ENCODE measurements at regions not wholly inside any gene's neighbourhood (a gene's known extent, or its start where the extent isn't known, plus 50 kb on each side); places are given as distances from the start of the nearest gene placed in this dataset.
"Not testable (repeated sequence)": the region's sequence is repeated elsewhere in the genome, so short reads cannot be mapped to it uniquely, and the experiment has no call there.

DNA sequence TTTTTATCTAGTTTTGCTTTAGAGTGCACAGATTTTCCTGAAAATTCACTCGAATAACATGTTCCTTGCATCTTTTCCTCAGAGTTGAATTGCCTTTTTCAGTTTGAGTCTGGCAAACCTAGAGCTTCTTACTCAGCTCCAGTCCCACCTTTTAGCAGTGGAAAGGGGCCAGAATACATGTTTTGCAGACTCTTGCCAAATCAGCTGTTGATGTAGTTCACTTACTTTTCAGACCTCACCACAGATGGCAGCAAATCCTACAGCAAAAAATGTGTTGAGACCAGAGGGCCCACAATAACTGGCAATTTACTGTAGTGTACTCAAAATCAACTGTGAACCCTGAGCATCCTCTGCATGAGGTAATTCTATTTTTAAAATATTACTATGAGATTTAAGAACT is 545.2 kb upstream of the ACO1 start:
- no peak for DNase-seq

DNA sequence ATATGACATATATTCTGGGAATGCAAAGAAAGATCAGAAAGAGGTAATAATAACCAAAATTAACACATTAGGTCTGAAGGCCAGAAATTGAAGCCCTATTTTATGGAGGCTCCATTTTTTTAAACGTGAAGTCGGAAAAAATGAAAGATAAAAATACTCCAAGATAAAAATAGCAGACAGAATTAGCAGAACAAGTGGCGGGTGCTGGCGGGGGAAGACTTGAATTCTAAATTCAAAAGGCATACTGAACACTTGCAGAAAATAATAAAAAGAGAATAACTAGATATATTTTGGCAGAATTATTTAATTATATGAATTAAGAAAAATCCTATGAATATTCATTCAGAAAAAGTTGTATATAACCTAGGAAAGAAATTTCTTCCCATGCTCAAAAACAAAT is 543.7 kb upstream of the ACO1 start:
- no peak for DNase-seq

DNA sequence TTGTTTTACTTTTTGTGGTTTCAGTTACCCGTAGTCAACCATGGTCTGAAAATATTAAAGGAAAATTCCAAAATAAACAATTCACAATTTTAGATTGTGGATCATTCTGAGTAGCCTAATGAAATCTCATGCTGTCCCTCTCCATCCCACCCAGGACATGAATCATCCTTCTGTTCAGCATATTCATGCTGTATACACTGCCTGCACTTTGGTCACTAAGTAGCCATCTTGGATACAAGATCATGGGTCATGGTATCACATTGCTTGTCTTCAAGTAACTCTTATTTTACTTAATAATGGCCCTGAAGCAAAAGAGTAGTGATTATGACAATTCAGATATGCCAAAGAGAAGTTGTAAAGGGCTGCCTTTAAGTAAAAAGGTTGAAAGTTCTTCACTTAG is 536.5 kb upstream of the ACO1 start:
- DNase-seq, result no peak

DNA sequence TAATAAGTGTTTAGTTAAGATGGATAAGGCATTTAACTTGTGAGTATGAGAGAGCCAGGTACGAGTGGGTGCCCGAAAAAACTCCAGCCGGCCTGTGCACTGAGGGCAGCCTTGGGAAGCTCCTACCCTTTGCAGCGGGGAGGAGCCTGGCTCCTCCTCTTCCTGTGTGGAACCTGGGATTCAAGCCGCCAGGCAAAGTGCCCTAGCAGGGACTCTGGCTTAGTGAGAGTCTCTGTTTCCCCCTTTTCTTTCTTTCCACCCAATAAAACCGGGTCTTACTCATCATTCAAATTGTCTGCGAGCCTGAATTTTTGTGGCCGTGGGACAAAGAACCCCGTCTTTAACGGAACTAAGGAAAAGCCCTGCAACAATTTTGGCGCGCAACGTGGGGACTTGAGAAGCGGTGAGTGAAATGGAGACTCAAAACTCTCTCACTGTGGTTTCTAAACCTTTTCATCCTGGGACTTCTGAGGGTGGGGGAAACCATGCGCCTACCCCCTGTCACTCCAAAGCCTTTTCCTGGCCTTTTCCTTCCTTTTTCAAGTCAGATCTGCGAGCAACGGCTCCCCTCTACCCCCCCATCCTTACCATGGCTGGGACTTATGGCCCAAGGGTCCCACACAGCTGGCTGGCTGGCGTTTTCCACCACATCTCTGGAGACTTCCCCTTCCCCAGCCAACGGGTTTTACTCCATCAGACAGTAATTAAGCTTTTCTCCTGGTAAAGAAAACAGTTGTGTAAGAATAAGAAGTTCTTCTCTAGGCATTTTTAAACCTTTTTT is 535.7 kb upstream of the ACO1 start:
- DNase-seq, result no peak

DNA sequence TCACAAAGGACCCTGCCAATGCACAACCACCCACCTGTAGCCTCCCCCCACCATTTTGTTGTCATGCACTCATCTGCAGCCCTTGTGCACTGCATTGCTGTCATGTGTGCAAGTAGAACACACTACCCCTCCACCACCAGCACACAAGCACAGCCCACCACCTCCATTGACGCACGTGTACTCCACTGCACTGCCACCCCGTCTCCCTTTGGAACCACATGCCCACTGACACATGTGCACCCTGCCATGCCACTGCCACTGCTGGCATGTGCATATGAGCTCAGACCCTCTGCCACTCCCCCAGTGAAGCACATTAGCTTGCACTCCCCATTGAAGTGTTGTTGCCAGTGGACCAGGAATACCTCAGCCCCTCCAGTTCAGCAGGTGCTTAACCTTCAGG is 530.3 kb upstream of the ACO1 start:
- no peak for DNase-seq

DNA sequence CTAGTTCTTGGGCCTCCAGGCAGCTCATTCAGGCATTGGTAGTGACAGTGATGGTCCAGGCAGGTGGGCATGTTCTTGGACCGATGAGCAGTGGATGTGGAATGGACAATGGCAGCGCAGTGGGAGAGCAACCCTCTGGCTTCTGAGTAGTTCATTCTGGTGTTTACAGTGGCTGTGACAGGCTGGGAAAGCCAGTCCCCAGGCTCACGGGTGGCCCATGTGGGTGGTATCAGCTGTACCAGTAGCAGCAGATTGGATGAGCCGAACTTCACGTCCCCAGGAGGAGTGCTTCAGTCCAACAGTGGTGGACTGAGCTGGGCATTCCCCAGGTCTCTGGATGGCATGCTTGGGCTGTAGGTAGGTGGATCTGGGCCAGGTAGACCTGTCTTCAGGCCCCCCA is 515.6 kb upstream of the ACO1 start:
- DNase-seq, result no peak

DNA sequence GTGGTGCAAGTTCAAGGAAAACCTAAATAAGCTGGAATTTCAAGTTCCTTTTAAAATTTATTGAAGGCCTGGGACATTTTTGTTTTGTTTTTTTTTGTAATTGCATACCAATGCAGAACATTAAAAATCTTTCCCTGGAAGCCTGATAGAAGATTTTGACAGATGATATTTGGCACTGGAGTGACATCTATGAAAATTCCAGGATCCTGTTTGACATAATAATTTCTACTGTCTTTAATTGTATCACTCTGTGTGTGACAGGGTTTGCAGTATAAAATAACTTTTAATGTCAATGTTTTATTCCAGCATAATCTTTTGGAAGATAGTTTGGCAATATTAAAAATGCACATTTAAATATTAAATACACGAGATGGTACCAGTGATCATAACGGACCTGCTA is 514.2 kb upstream of the ACO1 start:
- DNase-seq, result no peak

DNA sequence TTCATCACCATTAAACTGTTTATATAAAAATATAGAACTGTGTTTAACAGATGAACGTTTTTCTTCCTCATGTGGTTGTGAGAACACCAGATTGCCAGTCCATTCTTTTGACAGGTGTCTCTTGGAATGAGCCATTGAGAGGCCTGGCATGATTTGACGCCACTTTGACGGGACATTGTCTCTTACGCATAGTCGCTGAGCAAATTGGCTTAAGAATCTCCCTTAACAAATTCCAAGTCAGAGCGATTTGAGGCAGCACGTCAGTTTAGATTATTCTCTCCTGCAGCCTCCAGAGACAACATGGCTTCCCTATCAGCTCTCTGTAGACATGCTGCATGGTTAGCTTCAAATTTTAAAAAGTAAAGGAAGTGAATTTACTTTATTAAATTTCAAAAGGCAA is 510.7 kb upstream of the ACO1 start:
- no peak for DNase-seq

DNA sequence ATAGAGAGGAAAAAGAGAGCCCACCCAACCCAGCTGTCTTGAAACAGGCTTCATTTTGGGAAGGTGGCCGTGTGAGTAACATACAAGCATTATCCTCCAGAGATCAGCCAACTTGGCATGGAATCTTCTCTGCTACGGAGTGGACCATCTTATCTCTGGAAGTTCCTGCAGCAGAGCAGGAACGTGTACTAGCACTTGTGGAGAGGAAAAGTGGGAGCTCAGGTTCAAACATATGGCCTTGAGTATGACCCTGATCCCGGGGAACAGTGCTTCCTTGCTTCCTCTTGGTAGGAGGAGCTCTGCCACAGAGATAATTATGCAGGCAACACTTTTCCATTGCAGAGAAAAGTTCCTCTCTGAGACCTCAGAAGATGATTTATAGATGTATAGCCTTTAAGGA is 490.4 kb upstream of the ACO1 start:
- DNase-seq, result no peak

DNA sequence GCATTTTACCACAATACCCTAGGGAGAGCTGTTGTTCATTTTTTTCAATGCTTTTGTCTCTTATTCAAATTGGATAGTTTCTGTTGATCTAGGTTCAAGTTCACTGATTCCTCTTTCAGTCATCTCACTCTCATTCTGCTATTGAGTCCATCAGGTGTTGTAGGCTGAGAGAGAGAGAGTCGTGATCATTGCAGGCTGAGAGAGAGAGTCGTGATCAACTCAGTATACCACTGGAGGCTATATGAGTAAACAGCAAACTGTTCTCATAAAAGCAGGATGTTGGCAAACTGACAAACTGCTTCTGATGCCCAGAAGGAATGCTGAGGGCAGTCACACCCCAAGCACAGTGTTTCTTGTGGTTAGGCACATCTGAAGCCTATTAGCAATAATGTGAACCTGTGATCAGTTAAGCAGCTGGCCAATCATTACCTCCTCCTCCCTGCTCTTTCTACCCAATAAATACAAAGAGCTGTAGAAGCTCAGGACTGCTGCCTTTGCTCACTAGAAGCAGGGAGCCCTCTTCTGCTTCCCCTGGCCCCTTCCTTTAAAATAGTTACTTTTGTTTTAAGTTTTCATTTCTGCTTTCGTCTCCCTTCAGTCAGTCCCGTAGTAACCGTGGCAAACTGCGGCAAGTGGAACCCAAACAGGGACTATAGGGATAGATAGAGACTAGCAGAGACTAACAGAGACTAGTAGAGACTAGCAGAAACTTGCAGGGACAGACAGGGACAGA is 476.1 kb upstream of the ACO1 start:
- no peak for DNase-seq

DNA sequence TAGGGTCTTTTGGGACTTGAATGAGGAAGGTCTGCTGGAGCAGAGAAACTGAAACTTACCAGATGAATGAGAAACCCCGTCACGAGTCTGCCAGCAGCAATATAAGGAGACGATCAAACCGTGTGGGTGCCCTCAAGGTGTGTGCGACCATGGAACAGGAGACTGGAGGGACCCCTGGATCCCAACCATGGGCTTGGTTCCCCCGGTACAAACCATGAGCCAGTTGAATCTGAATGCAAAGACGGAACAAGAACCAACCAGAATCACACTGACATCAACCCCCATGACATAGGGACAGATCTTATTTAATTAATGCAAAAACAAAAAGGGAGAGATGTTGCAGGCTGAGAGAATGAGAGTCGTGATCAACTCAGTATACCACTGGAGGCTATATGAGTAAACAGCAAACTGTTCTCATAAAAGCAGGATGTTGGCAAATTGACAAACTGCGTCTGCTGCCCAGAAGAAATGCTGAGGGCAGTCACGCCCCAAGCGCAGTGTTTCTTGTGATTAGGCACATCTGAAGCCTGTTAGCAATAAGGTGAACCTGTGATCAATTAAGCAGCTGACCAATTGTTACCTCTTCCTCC is 475.5 kb upstream of the ACO1 start:
- no peak for DNase-seq

DNA sequence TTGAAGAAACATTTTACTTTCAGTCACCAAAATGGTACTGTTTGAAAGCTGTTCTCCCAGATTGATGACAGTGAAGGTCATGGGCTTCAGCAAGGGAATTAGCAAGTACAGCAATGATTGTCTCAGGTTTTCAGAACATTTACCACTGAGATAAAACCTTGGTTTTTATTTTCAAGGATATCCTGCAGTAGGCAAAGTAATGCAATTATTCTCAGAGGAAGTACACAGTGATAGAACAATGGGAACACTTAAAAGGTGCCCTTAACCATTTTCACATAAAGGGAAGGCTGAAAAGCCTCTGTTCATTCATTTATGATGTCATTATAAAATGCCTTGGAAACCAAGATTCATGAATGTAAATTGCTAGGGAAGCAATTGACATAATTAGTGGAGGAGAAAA is 471.8 kb upstream of the ACO1 start:
- no peak for DNase-seq

DNA sequence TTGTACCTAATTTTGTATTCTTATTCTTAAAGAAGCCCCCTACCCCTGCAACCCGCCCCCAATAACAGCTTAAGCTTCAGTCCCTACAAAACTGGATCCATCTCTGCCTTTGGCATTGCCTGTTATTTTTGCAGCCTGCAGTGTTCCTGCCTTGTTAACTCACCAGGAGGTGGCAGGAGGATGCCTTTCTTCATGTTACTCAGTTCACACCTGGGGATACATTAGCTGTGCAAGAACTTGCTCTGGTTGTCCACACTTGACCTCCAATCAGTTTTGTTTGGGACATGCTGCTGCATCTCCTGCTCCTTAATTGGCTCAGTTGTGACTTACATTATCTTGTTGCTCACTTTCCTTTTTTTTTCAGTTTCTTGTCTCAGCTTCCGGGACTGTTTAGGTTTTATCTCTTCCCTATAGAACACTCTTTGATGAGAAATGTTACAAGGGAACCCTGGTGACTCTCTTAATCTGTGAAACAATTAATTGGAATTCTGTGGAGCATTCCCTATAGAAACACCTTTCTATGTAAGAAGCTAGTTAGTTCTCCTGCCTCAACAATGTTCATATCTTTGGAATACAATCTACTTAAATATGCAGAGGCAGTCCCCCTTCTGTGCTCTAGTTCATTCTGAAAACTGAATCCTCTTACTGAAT is 467.7 kb upstream of the ACO1 start:
- no peak for DNase-seq

DNA sequence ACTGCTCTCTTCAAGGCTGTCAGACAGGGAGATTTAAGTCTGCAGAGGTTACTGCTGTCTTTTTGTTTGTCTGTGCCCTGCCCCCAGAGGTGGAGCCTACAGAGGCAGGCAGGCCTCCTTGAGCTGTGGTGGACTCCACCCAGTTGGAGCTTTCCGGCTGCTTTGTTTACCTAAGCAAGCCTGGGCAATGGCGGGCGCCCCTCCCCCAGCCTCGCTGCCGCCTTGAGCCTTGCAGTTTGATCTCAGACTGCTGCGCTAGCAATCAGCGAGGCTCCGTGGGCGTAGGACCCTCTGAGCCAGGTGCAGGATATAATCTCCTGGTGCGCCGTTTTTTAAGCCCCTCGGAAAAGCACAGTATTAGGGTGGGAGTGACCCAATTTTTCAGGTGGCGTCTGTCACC is 446.7 kb upstream of the ACO1 start:
- DNase-seq, result not testable (repeated sequence)

DNA sequence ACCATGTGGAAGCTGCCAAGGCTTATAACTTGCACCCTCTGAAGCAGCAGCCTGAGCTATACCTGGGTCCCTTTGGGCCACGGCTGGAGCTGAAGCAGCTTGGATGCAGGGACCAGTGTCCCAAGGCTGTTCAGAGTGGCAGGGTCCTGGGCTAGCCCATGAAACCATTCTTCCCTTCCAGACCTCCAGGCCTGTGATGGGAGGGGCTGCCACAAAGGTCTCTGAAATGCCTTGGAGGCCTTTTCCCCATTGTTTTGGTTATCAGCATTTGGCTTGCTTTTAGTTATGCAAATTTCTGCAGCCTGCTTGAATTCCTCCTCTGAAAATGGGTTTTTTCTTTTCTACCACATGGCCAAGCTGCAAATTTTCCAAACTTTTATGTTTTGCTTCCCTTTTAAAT is 433.7 kb upstream of the ACO1 start:
- no peak for DNase-seq

DNA sequence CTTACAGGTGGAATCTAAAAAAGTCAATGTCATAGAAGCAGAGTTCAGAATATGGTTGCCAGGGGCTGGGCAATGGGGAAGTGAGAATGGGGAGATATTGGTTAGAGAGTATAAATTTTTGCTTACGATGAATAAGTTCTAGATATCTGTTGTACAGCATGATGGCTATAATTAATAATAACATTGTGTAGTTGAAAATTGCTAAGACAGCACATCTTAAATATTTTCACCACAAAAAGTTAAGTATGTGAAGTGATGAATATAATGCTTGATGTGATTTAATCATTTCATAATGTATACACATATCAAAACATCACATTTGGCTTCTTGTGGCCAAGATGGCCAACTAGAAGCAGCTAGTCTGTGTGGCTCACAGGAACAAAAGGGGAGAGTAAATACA is 425.9 kb upstream of the ACO1 start:
- DNase-seq, result no peak

DNA sequence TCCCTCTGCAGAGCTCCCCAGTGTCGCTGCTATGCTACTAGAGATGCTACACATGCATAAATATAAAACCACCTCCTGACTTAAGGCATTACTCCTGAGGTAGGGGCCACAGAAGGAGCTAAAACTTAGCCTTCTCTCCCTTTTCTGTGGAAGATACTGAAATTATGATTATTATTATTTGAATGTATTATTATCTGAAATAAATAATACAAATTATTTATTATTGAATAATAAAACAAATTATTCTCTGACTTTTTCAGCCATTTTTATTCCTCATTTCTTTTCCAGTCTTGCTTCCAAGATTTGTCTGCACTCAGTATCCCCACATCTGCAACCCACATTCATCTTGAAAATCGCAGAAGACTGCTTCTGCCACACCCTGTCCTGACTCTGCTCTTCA is 414.9 kb upstream of the ACO1 start:
- DNase-seq, result no peak

DNA sequence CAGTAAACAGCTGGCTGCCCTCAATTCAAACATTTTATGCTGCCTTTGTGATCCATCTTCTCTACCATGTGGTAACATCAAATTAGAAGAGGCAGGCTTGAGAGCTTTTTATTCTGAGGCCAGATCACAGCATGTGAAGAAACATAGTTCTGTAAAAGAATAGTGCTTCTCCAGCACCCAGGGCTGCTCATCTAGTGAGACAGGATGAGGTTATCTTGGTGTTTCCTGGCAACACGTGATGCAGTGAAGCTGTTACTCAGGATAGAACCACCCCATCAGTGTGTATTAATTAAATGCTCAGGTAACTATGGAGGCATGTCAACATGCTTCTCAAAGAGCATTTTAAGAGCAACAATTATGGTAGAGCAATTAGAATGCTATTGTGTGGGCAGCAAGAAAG is 400.5 kb upstream of the ACO1 start:
- DNase-seq, result no peak

DNA sequence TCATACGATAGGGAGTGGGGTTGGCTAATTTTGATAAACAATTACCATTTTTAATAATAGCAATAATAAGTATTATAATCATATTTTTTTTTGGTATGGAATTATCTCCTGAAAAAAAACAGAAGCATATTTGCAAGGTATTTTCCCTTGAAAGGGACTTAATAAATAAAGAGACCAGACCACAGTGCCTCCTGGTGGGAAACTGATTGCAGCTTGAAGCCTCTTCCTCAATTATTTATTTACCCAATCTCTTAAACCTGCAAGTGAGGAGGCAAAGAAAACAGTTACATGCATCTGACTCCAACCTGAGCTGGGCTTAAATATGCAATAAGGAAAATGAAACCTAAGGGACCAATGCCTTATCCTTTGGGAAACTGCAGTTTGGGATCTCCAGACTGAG is 388.1 kb upstream of the ACO1 start:
- no peak for DNase-seq

DNA sequence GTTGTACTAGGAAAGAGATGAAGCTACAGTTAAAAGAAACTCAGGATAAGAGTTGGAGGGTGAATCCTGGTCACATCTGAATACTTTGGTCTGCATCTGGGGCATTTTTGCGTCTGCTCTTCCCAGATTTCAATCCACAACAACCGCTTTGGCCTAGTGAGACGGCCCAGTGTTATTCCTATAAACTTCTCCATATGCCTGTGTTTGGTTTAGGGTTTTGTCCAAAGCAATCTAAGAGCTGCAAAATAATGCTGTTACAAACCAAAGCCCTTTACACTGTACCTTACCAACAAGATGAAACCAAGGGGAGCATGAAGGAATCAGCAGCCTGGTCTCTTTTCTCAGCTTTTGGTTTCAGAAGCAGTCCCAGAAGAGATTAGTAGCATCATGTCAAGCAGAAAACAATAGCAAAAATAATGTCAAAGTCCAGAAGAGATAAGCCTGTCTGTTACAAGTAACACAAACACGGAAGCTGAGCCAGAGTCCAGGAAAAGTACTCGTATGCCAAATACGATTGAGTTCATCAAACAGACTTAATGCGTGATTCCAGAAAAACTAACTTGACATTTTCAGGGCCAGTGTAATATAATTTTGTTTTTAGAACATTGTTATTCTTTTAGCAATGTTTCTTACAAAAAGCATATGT is 379.9 kb upstream of the ACO1 start:
- DNase-seq, result no peak

DNA sequence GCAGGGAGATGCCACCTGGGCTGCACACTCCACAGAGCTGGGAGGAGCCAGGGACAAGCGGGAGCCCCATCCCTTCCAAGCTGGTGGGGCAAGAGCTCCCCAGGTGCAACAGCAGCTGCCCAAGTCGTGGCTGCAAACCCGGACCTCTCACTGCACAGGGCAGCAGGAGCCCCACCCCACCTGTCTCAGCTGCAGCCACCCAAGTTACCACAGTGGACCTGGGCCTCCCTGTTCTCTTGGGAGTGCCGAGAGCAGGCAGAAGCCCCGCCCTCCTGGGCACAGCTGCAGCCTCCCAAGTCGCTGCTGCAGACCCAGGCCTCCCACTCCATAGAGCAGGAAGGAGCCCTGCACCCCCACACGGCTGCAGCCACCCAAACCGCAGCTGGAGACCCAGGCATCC is 374.1 kb upstream of the ACO1 start:
- no peak for DNase-seq

DNA sequence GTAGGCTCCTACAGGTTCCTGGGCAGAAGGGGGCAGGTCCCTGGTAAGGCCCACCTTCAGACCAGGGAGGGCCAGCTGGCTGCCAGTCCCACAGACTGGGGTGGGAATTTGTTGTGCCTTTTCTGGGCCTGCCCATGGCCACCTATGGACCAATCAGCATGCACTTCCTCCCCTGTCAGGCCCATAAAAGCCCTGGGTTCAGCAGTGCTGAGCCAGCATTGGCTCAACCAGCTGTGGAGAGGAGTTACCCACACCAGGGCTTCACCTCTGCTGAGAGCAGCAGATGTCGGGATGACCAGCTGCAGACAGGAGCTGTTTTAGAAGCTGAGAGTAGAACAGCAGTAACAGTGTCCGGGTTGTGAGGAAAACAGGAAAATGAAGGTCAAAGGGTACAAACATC is 373.4 kb upstream of the ACO1 start:
- DNase-seq, result no peak

DNA sequence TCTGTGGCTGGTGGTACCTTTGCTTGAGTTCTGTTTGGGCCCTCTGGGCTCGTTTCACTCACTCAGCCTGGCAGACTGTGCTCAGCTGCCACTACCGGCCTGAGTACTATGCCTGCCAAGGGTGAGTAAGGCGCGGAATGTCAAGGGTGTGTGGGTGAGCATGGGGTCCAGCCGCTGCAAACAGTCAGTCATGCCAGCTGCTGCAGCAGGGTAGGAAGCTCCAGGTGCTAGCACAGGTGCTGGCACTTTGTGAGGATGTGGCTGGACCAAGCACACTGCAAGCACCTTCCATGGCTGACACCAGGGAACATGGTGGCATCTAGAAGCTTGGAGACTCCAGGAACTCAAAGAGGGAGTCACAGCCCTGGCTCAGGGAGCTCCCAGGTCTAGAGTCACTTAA is 368.6 kb upstream of the ACO1 start:
- no peak for DNase-seq

Measured in activated CD8-positive, alpha-beta memory T cell treated with anti-CD3 and anti-CD28 coated beads for 24 hours (primary cell).